Panc1 (cell line): ENCODE measurements at regions not wholly inside any gene's neighbourhood (a gene's known extent, or its start where the extent isn't known, plus 50 kb on each side); places are given as distances from the start of the nearest gene placed in this dataset.

Experiments used
- POLR2AphosphoS5 ChIP-seq: IDR thresholded peaks from 2 replicates; pipeline ENCODE4 v1.6.1; 2012; ENCODE audit warnings: mild to moderate bottlenecking, low read depth, low read length, moderate library complexity
- TF ChIP-seq, protein P1 (sequence below): fragments of 450-650 bp; IDR thresholded peaks from 2 replicates; pipeline ENCODE4 v1.5.1; 2017; ENCODE audit warnings: mild to moderate bottlenecking
- TF ChIP-seq, protein P2 (sequence below), 2 experiments: IDR thresholded peaks; 2 replicates each; pipeline ENCODE4 v1.6.1; 2011 to 2012; ENCODE audit warnings: low read depth in 2 of 2, control low read depth in 1 of 2, low read length in 1 of 2, mild to moderate bottlenecking in 1 of 2, moderate library complexity in 1 of 2; ENCODE audit not compliant: insufficient read depth in 1 of 2

DNA sequence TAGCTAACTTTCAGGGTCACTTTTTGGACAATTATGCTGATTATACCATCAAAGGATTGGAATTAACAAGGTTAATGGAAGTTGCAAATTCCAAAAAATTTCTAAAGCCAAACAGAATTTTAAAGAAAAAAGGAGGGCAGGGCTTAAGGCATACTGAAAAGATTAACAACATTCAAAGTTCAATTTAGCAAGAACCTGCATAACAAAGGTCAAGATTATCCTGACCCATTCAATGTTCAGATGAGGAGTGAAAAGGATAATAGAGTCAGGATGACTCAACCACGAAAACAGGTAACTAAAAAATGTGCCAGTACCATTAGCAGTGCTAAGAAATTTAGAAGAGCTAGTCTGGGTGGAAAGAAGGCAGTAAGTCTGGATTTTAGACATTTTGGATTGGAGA is 139.8 kb upstream of the HNMT start:
- TF ChIP-seq, protein P1, sequence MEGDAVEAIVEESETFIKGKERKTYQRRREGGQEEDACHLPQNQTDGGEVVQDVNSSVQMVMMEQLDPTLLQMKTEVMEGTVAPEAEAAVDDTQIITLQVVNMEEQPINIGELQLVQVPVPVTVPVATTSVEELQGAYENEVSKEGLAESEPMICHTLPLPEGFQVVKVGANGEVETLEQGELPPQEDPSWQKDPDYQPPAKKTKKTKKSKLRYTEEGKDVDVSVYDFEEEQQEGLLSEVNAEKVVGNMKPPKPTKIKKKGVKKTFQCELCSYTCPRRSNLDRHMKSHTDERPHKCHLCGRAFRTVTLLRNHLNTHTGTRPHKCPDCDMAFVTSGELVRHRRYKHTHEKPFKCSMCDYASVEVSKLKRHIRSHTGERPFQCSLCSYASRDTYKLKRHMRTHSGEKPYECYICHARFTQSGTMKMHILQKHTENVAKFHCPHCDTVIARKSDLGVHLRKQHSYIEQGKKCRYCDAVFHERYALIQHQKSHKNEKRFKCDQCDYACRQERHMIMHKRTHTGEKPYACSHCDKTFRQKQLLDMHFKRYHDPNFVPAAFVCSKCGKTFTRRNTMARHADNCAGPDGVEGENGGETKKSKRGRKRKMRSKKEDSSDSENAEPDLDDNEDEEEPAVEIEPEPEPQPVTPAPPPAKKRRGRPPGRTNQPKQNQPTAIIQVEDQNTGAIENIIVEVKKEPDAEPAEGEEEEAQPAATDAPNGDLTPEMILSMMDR: no peak
- no peak for TF ChIP-seq POLR2AphosphoS5
- TF ChIP-seq, protein P2, sequence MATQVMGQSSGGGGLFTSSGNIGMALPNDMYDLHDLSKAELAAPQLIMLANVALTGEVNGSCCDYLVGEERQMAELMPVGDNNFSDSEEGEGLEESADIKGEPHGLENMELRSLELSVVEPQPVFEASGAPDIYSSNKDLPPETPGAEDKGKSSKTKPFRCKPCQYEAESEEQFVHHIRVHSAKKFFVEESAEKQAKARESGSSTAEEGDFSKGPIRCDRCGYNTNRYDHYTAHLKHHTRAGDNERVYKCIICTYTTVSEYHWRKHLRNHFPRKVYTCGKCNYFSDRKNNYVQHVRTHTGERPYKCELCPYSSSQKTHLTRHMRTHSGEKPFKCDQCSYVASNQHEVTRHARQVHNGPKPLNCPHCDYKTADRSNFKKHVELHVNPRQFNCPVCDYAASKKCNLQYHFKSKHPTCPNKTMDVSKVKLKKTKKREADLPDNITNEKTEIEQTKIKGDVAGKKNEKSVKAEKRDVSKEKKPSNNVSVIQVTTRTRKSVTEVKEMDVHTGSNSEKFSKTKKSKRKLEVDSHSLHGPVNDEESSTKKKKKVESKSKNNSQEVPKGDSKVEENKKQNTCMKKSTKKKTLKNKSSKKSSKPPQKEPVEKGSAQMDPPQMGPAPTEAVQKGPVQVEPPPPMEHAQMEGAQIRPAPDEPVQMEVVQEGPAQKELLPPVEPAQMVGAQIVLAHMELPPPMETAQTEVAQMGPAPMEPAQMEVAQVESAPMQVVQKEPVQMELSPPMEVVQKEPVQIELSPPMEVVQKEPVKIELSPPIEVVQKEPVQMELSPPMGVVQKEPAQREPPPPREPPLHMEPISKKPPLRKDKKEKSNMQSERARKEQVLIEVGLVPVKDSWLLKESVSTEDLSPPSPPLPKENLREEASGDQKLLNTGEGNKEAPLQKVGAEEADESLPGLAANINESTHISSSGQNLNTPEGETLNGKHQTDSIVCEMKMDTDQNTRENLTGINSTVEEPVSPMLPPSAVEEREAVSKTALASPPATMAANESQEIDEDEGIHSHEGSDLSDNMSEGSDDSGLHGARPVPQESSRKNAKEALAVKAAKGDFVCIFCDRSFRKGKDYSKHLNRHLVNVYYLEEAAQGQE (IDR thresholded peaks at IDR 0.05; ENCODE audit: insufficient read depth in 1 of 2, low read depth in 2 of 2, low read length in 1 of 2): no peak
